Calu3 (cell line): ENCODE measurements at regions not wholly inside any gene's neighbourhood (a gene's known extent, or its start where the extent isn't known, plus 50 kb on each side); places are given as distances from the start of the nearest gene placed in this dataset.

Source experiments
- BruUV-seq: library from RNA; stranded (reverse); fragments of 400-500 nt; replicated peaks from 2 replicates; lab custom pipeline; 2021; lab: Mats Ljungman, UMichigan
- CTCF ChIA-PET: fragments of 300-600 bp; sonication (Branson Sonifier 250); formaldehyde crosslinking; loops from one replicate; lab custom pipeline; 2022; ENCODE audit warnings: antibody characterized with exemption; lab: Charles Lee
- DNase-seq: peaks from one replicate; pipeline ENCODE4 v3.0.0; 2022
- H3K27ac Mint-ChIP-seq: one replicate; pipeline ENCODE4 v1.8.0; 2022; ENCODE audit warnings: mixed read lengths; ENCODE audit not compliant: unreplicated experiment
- H3K27me3 Mint-ChIP-seq: one replicate; pipeline ENCODE4 v1.8.0; 2022; ENCODE audit warnings: mixed read lengths; ENCODE audit not compliant: unreplicated experiment
- H3K36me3 Mint-ChIP-seq: one replicate; pipeline ENCODE4 v1.8.0; 2022; ENCODE audit warnings: mild to moderate bottlenecking, moderate library complexity, mixed read lengths; ENCODE audit not compliant: insufficient read depth, unreplicated experiment
- H3K4me1 Mint-ChIP-seq: one replicate; pipeline ENCODE4 v1.8.0; 2022; ENCODE audit warnings: mild to moderate bottlenecking, low read depth, mixed read lengths; ENCODE audit not compliant: unreplicated experiment
- H3K4me3 Mint-ChIP-seq: one replicate; pipeline ENCODE4 v1.8.0; 2022; ENCODE audit warnings: mild to moderate bottlenecking, low read depth, moderate library complexity, mixed read lengths; ENCODE audit not compliant: unreplicated experiment
- H3K9me3 Mint-ChIP-seq: one replicate; pipeline ENCODE4 v1.8.0; 2022; ENCODE audit warnings: low read depth, mixed read lengths; ENCODE audit not compliant: unreplicated experiment
- intact Hi-C: fragments of 100-400 bp; cut with micrococcal nuclease; formaldehyde crosslinking; loops from one replicate; pipeline ENCODE4 v1.10.0; 2022; ENCODE audit not compliant: unreplicated experiment
- TF ChIP-seq, protein P1 (sequence below): fragments of 200-600 bp; IDR thresholded peaks from one replicate; pipeline ENCODE4 v1.8.0; 2022; ENCODE audit warnings: antibody characterized with exemption; ENCODE audit not compliant: unreplicated experiment

DNA sequence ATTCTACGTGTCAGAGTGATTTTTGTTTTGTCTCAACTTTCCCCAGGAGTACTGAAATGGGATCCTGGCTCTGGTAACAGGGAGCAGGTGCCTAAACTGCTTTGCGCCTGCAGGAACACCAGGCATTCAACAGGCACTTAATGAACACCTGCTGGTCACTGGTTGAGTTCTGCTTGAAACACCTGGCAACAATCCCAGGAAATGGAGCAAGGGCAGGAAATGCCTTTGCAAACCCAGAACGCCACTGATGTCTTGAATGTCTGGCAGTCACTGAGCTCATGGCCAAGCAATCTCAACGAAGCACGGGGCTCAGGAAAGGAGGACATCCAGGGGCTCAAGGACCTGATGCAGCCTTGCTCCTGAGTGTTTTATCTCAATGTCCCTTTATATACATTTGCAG, 360.0 kb upstream of the RAB6C start:
- intact Hi-C loops = no loop called here
- Mint-ChIP-seq H3K9me3 (peaks cover 17% of the 10 kb centered on the region), H3K4me1 (no peaks in the 10 kb centered on the region), H3K36me3 (no peaks in the 10 kb centered on the region), H3K27me3 (no peaks in the 10 kb centered on the region), H3K27ac (no peak overlapping the region), H3K4me3 (no peak overlapping the region)
- CTCF ChIA-PET = no interaction called here
- no TSS peak for BruUV-seq
- TF ChIP-seq, protein P1, sequence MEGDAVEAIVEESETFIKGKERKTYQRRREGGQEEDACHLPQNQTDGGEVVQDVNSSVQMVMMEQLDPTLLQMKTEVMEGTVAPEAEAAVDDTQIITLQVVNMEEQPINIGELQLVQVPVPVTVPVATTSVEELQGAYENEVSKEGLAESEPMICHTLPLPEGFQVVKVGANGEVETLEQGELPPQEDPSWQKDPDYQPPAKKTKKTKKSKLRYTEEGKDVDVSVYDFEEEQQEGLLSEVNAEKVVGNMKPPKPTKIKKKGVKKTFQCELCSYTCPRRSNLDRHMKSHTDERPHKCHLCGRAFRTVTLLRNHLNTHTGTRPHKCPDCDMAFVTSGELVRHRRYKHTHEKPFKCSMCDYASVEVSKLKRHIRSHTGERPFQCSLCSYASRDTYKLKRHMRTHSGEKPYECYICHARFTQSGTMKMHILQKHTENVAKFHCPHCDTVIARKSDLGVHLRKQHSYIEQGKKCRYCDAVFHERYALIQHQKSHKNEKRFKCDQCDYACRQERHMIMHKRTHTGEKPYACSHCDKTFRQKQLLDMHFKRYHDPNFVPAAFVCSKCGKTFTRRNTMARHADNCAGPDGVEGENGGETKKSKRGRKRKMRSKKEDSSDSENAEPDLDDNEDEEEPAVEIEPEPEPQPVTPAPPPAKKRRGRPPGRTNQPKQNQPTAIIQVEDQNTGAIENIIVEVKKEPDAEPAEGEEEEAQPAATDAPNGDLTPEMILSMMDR = no peak
- DNase-seq = no peak

DNA sequence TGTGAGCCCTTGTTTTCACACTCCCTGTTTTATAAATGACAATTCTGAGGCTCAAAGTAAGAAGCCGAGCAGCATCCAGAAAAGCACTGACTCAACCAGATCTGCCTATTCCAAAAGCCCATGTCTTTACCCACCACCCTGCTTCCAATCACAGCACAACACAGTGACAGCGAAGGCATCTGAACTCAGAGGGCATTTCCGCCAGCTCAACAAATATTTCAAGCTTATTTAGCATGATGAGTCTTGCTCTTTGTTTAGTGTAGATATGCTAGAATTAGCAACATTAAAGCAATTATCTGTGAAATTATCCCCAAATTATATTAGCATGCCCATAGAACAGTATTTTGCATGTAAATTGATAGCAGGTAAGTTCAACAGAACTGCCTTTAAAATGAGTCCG, 359.1 kb upstream of the RAB6C start:
- Mint-ChIP-seq H3K27me3 (no peaks in the 10 kb centered on the region), H3K27ac (no peak overlapping the region), H3K9me3 (peaks cover 16% of the 10 kb centered on the region), H3K4me1 (no peaks in the 10 kb centered on the region), H3K4me3 (no peak overlapping the region), H3K36me3 (no peaks in the 10 kb centered on the region)
- intact Hi-C loops = no loop called here
- TF ChIP-seq, protein P1 = no peak
- DNase-seq = no peak
- no TSS peak for BruUV-seq
- CTCF ChIA-PET = no interaction called here

DNA sequence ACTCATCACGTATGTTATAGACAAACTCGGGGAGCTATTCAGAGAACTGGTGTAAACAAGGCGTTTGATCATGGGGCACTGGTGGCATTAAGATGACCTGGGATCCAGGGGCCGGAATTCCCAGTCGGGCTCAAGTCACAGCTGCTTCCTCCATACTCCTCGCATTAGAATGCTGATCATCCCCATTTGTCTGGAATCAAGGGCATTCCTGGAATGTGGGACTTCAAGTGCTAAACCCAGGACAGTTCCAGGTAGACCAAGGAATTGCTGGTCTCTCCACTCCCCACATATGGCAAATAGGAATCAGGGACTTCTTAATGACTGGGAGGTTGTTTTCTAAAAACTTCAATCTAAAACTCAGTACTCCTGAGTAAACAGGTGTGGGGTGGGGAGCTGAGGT, 355.7 kb upstream of the RAB6C start:
- TF ChIP-seq, protein P1 = no peak
- H3K9me3 Mint-ChIP-seq = peaks cover 20% of the 10 kb centered on the region
- H3K27ac Mint-ChIP-seq = no peak overlapping the region
- BruUV-seq = no TSS peak
- no peak for DNase-seq
- no peaks in the 10 kb centered on the region for H3K27me3 Mint-ChIP-seq
- intact Hi-C loops = no loop called here
- CTCF ChIA-PET = no interaction called here
- no peak overlapping the region for H3K4me3 Mint-ChIP-seq
- H3K36me3 Mint-ChIP-seq = no peaks in the 10 kb centered on the region
- no peaks in the 10 kb centered on the region for H3K4me1 Mint-ChIP-seq

DNA sequence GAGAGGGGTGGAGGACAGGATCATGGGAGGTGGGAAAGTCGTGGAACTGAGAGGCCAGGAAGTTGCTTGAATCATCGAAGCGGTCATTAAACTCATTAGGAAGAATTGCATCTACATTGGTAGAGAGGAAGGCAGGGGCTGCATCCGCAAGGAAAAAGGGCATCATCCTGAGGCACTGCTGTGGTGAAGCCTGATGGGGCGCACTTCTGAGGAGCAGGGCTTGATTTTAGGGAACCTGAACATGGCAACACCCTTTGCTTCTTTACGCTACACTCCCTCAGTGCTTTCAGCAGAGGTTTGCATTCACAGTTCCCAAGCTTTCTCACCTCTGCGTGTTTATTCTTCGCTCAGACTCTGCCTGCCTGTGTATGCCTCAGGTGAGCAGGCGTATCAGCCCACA, 352.0 kb upstream of the RAB6C start:
- intact Hi-C loops = no loop called here
- Mint-ChIP-seq H3K36me3 (no peaks in the 10 kb centered on the region), H3K27me3 (no peaks in the 10 kb centered on the region), H3K4me3 (no peak overlapping the region), H3K27ac (no peak overlapping the region), H3K9me3 (peaks cover 25% of the 10 kb centered on the region), H3K4me1 (no peaks in the 10 kb centered on the region)
- CTCF ChIA-PET = no interaction called here
- DNase-seq = no peak
- BruUV-seq = no TSS peak
- TF ChIP-seq, protein P1 = no peak
